ENCODE measurements at regions not wholly inside any gene's neighbourhood (a gene's known extent, or its start where the extent isn't known, plus 50 kb on each side); places are given as distances from the start of the nearest gene placed in this dataset.

- Histone ChIP-seq H3K9me3 (ENCODE audit: severe bottlenecking) (no peaks in the 10 kb centered on the region), H3K4me3 (ENCODE audit: severe bottlenecking) (no peak overlapping the region), H3K27me3 (ENCODE audit: insufficient read depth, poor library complexity, severe bottlenecking) (no peaks in the 10 kb centered on the region), H3K27ac (ENCODE audit: poor library complexity, severe bottlenecking) (no peak overlapping the region), H3K36me3 (ENCODE audit: low read depth) (no peaks in the 10 kb centered on the region), H3K4me1 (ENCODE audit: insufficient read depth, poor library complexity, severe bottlenecking) (no peaks in the 10 kb centered on the region)
- peak; percentile 81 for TF ChIP-seq CTCF (IDR thresholded peaks at IDR 0.05; ENCODE audit: poor library complexity, severe bottlenecking)
- ATAC-seq (ENCODE audit: low read depth), result peak; percentile 64
- no peak for DNase-seq (ENCODE audit: low spot score)
Observed at GRCh38 chr12:128069359-128069997, 197.5 kb upstream of the TMEM132C start.

GRCh38 chr12:128073937-128074336 is 193.0 kb upstream of the TMEM132C start:
- no peaks in the 10 kb centered on the region for H3K36me3 ChIP-seq (ENCODE audit: low read depth)
- H3K27me3 ChIP-seq (ENCODE audit: insufficient read depth, poor library complexity, severe bottlenecking), result no peaks in the 10 kb centered on the region
- H3K9me3 ChIP-seq (ENCODE audit: severe bottlenecking), result no peaks in the 10 kb centered on the region
- H3K4me1 ChIP-seq (ENCODE audit: insufficient read depth, poor library complexity, severe bottlenecking), result no peaks in the 10 kb centered on the region
- DNase-seq (ENCODE audit: low spot score) (no peak), ATAC-seq (ENCODE audit: low read depth) (no peak)
- no peak overlapping the region for H3K27ac ChIP-seq (ENCODE audit: poor library complexity, severe bottlenecking)
- TF ChIP-seq CTCF (IDR thresholded peaks at IDR 0.05; ENCODE audit: poor library complexity, severe bottlenecking), result no peak
- no peak overlapping the region for H3K4me3 ChIP-seq (ENCODE audit: severe bottlenecking)

- H3K4me3 ChIP-seq (ENCODE audit: severe bottlenecking), result no peak overlapping the region
- ATAC-seq (ENCODE audit: low read depth), result no peak
- no peak for DNase-seq (ENCODE audit: low spot score)
Observed at GRCh38 chr12:128075332-128075731, 191.6 kb upstream of the TMEM132C start.

GRCh38 chr12:128076188-128076587 is 190.8 kb upstream of the TMEM132C start:
- H3K4me1 ChIP-seq (ENCODE audit: insufficient read depth, poor library complexity, severe bottlenecking), result no peaks in the 10 kb centered on the region
- ATAC-seq (ENCODE audit: low read depth), result peak; percentile 91
- DNase-seq (ENCODE audit: low spot score), result no peak
- no peak overlapping the region for H3K27ac ChIP-seq (ENCODE audit: poor library complexity, severe bottlenecking)
- no peaks in the 10 kb centered on the region for H3K9me3 ChIP-seq (ENCODE audit: severe bottlenecking)
- no peaks in the 10 kb centered on the region for H3K36me3 ChIP-seq (ENCODE audit: low read depth)
- H3K4me3 ChIP-seq (ENCODE audit: severe bottlenecking), result no peak overlapping the region
- no peak for TF ChIP-seq CTCF (IDR thresholded peaks at IDR 0.05; ENCODE audit: poor library complexity, severe bottlenecking)
- H3K27me3 ChIP-seq (ENCODE audit: insufficient read depth, poor library complexity, severe bottlenecking), result no peaks in the 10 kb centered on the region

More at GRCh38 chr12:128075332-128075731, 191.6 kb upstream of the TMEM132C start:
- Histone ChIP-seq H3K27me3 (ENCODE audit: insufficient read depth, poor library complexity, severe bottlenecking) (no peaks in the 10 kb centered on the region), H3K27ac (ENCODE audit: poor library complexity, severe bottlenecking) (no peak overlapping the region), H3K36me3 (ENCODE audit: low read depth) (no peaks in the 10 kb centered on the region), H3K9me3 (ENCODE audit: severe bottlenecking) (no peaks in the 10 kb centered on the region), H3K4me1 (ENCODE audit: insufficient read depth, poor library complexity, severe bottlenecking) (no peaks in the 10 kb centered on the region)
- TF ChIP-seq CTCF (IDR thresholded peaks at IDR 0.05; ENCODE audit: poor library complexity, severe bottlenecking), result no peak

- ATAC-seq (ENCODE audit: low read depth) (no peak), DNase-seq (ENCODE audit: low spot score) (no peak)
- H3K4me1 ChIP-seq (ENCODE audit: insufficient read depth, poor library complexity, severe bottlenecking), result no peaks in the 10 kb centered on the region
- H3K27me3 ChIP-seq (ENCODE audit: insufficient read depth, poor library complexity, severe bottlenecking), result no peaks in the 10 kb centered on the region
- TF ChIP-seq CTCF (IDR thresholded peaks at IDR 0.05; ENCODE audit: poor library complexity, severe bottlenecking), result no peak
- H3K4me3 ChIP-seq (ENCODE audit: severe bottlenecking), result no peak overlapping the region
- H3K9me3 ChIP-seq (ENCODE audit: severe bottlenecking), result no peaks in the 10 kb centered on the region
- no peak overlapping the region for H3K27ac ChIP-seq (ENCODE audit: poor library complexity, severe bottlenecking)
- no peaks in the 10 kb centered on the region for H3K36me3 ChIP-seq (ENCODE audit: low read depth)
Observed at GRCh38 chr12:128077211-128077916, 189.6 kb upstream of the TMEM132C start.
